Vagina (tissue), 2 donors: ENCODE measurements at regions not wholly inside any gene's neighbourhood (a gene's known extent, or its start where the extent isn't known, plus 50 kb on each side); places are given as distances from the start of the nearest gene placed in this dataset.

ENCODE experiments used
- DNase-seq, 2 donors: peaks; one replicate each; pipeline ENCODE4 v3.0.0-alpha.2; 2017; ENCODE audit errors: extremely low spot score in 2 of 2
- H3K27ac ChIP-seq: fragments of 200-600 bp; sonication (generic); one replicate; pipeline ENCODE4 v1.5.1; 2019
- H3K27me3 ChIP-seq: fragments of 200-600 bp; sonication (generic); one replicate; pipeline ENCODE4 v1.5.1; 2019
- H3K36me3 ChIP-seq, 2 donors: fragments of 200-600 bp; sonication (generic); one replicate each; pipeline ENCODE4 v1.5.1; 2017 to 2019
- H3K4me1 ChIP-seq: fragments of 200-600 bp; sonication (generic); one replicate; pipeline ENCODE4 v1.5.1; 2019
- H3K4me3 ChIP-seq, 2 donors: fragments of 200-600 bp; sonication (generic); 1 replicate in 1 of 2; 2 replicates in 1 of 2; pipeline ENCODE4 v1.5.1; 2016 to 2019
- H3K9me3 ChIP-seq: fragments of 200-600 bp; sonication (generic); one replicate; pipeline ENCODE4 v1.5.1; 2019
- POLR2A ChIP-seq, 2 donors: fragments of 450-650 bp; IDR thresholded peaks; one replicate each; pipeline ENCODE4 v1.6.1; 2017; ENCODE audit warnings: antibody characterized with exemption in 2 of 2, mild to moderate bottlenecking in 2 of 2, moderate library complexity in 2 of 2
- POLR2AphosphoS5 ChIP-seq, 2 donors: sonication (generic); formaldehyde crosslinking; IDR thresholded peaks; one replicate each; pipeline ENCODE4 v1.9.0; 2017; ENCODE audit warnings: antibody characterized with exemption in 2 of 2, mild to moderate bottlenecking in 2 of 2, low read depth in 1 of 2; ENCODE audit not compliant: insufficient read depth in 1 of 2
- intact Hi-C: fragments of 100-400 bp; cut with DNase I; formaldehyde crosslinking; loops from one replicate; pipeline ENCODE4 v1.15.1; 2023
- TF ChIP-seq, protein P1 (sequence below), 3 experiments: fragments of 450-650 bp in 2 of 3; fragments of 200-600 bp in 1 of 3; sonication (generic) in 1 of 3; IDR thresholded peaks; one replicate each; pipeline ENCODE4 v1.5.1; 2017 to 2019; ENCODE audit warnings: antibody characterized with exemption in 3 of 3, mild to moderate bottlenecking in 2 of 3, moderate library complexity in 2 of 3

DNA sequence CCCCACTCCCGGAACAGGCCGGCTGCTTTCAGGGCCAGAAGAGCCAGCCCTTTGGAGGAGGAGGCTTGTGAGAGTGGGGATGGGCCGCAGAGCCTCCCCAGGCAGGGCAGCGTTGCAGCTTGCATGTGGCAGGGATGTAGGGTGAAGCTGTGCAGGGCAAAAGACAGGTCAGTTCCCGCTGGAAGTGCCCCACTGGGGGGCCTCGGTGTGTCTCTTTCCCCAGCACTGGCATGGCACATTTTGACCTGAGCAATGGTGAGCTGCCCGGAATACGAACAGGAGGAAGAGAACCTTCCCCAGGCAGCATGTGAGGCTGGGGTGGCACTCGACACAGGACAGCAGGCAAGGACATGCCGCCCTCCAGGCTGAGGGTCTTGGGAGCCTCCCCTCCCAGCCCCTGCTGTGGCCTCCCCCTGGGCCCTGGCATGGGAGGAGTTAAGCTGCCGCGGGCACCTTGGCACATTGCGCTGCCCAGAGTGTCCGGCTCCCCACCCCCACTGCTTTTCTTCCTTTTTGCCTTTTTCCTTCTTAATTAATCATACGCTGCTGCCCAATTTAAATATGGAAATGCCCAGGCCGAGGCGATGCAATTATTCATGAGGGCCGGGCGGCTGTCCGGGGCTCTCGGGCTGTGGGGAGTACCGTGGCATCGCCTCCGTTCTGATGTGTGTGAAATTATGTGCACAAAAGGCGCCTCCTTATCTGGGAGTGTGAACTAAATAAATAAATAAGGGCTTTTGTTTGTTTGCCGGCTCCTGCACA, 76.0 kb upstream of the WNT7B start:
- Histone ChIP-seq H3K27me3 (no peaks in the 10 kb centered on the region), H3K4me1 (peaks cover 92% of the 10 kb centered on the region), H3K4me3 (peak overlapping the region; percentile 62 to 75), H3K36me3 (no peaks in the 10 kb centered on the region), H3K9me3 (no peaks in the 10 kb centered on the region), H3K27ac (peak overlapping the region; percentile 100)
- no peak for DNase-seq
- intact Hi-C loops, result no loop called here
- TF ChIP-seq POLR2AphosphoS5 (IDR thresholded peaks at IDR 0.05; ENCODE audit: insufficient read depth in 1 of 2, low read depth in 1 of 2) (peak in 1 of 2 donors; percentile 27), POLR2A (IDR thresholded peaks at IDR 0.05) (no peak)

DNA sequence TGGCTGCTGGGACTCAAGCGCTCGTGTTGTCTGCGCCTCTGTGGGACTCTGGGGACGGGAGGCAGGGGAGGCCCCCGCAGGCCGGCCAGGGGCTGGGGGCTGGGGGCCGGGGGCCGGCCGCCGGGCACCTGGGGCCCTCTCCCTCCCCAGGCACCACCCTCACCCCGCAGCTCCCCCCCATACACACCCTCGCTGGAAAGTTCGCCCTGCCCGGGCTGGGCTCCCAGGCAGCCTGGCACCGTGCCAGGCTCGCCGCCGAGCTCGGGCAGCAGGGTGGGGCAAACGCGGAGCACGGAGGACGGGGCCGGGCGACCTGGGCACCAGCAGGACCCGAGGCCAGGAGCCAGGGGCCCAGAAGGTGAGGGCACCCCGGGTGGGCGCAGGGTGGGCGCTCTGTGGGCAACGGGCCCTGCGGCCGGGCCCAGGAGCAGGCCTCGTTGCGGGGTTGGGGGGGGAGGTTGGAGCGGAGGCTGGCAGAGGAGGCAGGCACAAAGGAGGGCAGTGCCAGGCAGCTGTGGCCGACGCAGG, 76.7 kb upstream of the WNT7B start:
- intact Hi-C loops, result no loop called here
- Histone ChIP-seq H3K9me3 (no peaks in the 10 kb centered on the region), H3K4me1 (peaks cover 92% of the 10 kb centered on the region), H3K27me3 (no peaks in the 10 kb centered on the region), H3K36me3 (no peaks in the 10 kb centered on the region), H3K27ac (peak overlapping the region; percentile 100), H3K4me3 (peak overlapping the region; percentile 62 to 75)
- no peak for DNase-seq
- TF ChIP-seq POLR2A (IDR thresholded peaks at IDR 0.05) (no peak), POLR2AphosphoS5 (IDR thresholded peaks at IDR 0.05; ENCODE audit: insufficient read depth in 1 of 2, low read depth in 1 of 2) (peak in 1 of 2 donors; percentile 47)

DNA sequence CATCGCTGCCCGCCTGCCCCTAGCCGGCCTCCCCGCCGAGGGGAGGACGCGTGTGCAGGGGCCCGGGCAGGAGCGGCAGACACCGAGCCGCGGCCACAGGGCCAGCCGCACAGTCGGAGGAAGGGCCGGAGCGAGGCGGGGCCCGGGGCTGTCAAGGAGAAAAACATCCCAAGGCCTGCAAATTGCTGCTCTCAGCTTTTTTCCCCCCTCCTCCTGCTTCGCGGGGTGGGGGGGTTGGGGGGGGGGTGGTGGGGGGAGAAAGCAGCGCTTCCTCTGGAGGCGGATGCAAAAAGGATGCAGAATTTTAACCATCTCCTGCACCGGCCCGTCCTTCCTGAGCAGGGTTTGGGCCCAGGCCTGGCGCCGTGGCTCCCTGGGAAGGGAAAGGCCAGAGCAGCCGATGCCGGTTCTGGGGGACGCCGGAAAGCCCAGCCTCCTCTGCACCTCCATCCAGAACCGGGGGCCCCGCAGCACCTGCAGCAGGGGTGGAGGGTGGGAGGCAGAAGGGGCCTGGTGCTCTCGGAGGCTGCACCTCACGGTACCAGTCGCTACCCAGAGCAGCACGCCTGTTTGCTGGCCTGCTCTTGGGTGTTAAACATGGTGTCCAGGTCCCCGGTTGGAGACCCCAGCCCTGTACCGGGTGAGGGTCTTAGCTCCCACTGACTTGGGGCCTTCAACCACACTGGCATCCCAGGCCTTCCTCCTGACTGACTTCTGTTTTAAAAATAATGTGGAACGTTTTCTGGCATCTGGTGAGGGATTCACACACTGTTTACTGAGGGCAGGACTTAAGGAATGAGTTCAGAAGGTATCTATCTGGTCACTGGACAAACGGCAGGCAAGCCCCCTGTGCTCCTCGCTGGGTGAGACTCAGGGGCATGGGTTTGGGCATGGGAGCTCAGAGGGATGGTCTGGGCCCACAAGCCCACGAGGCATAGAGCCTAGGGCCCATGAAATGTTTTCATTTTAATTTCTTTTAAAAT, 77.4 kb upstream of the WNT7B start:
- peak overlapping the region; percentile 100 for H3K27ac ChIP-seq
- peak in 1 of 2 donors; percentile 23 for TF ChIP-seq POLR2AphosphoS5 (IDR thresholded peaks at IDR 0.05; ENCODE audit: insufficient read depth in 1 of 2, low read depth in 1 of 2)
- TF ChIP-seq, protein P1, sequence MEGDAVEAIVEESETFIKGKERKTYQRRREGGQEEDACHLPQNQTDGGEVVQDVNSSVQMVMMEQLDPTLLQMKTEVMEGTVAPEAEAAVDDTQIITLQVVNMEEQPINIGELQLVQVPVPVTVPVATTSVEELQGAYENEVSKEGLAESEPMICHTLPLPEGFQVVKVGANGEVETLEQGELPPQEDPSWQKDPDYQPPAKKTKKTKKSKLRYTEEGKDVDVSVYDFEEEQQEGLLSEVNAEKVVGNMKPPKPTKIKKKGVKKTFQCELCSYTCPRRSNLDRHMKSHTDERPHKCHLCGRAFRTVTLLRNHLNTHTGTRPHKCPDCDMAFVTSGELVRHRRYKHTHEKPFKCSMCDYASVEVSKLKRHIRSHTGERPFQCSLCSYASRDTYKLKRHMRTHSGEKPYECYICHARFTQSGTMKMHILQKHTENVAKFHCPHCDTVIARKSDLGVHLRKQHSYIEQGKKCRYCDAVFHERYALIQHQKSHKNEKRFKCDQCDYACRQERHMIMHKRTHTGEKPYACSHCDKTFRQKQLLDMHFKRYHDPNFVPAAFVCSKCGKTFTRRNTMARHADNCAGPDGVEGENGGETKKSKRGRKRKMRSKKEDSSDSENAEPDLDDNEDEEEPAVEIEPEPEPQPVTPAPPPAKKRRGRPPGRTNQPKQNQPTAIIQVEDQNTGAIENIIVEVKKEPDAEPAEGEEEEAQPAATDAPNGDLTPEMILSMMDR (IDR thresholded peaks at IDR 0.05), result no peak
- TF ChIP-seq POLR2A (IDR thresholded peaks at IDR 0.05), result peak in 1 of 2 donors; percentile 53
- intact Hi-C loops, result no loop called here
- H3K36me3 ChIP-seq, result no peaks in the 10 kb centered on the region
- no peak for DNase-seq
- peaks cover 92% of the 10 kb centered on the region for H3K4me1 ChIP-seq
- no peaks in the 10 kb centered on the region for H3K9me3 ChIP-seq
- H3K27me3 ChIP-seq, result no peaks in the 10 kb centered on the region
- H3K4me3 ChIP-seq, result peak overlapping the region; percentile 62 to 75

DNA sequence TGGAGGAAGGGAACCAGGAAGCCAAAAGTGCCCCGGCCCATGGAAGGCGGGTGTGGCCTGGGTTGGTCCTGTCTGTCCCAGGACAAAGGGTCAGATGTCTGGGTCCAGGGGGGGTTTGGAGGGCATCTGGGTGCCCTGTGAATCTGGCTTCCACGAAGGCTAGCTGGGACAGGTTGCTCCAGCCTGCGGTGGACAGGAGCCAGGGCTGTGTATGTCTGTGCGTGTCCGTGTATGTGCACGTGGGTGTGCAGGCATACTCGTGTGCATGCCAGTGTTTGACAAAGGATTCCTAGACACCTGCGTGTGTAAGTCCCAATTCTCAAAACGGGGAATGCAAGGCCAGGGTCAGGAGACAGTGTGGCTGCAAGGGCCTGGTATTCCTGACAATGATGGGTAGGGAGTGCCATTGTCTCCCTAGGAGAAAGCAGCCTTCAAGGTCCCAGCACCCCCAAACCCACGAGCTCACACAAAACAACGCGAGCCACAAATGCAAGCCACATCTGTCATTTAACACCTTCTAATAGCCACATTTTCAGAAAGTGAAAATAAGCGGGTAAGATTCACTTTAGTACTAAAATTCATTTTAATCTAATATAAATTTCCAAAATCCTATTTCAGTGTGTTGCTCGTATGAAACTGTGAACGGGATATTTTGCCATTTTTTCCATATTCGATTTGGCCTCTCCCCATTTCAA, 78.4 kb upstream of the WNT7B start:
- H3K4me1 ChIP-seq, result peaks cover 92% of the 10 kb centered on the region
- no peak for DNase-seq

DNA sequence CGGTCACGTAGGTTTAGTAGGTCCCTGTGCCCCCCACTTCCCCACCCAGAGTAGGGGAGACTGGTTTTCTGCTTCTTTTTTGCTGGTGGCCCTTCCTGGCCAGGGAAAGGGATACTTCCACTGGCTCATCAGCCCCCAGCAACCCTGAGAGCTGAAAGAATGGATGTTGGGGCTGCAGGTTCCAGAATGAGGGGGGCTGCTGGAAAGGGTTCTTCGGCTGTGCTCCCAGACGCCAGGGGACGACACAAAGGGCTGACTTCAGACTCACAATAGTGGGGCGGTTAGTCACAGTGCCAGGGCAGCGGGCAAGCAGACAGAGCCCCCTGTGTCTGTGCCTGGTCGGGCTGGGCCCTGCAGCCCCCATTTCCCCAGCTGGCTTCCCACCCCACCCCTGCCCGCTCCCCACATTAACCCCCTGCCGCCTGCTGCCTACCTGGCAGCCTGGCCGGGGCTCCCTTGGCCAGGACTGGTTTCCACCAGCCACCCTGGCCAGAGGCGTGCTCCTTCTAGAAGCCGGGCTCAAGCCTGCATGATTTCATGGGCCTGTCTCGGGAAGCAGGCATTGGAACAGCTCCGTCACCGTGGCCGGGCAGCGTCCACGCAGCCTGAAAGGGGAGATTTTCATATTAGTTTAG, 79.1 kb upstream of the WNT7B start:
- Histone ChIP-seq H3K36me3 (no peaks in the 10 kb centered on the region), H3K4me3 (peak overlapping the region; percentile 62 to 75), H3K4me1 (peaks cover 92% of the 10 kb centered on the region), H3K27me3 (no peaks in the 10 kb centered on the region), H3K9me3 (no peaks in the 10 kb centered on the region), H3K27ac (peak overlapping the region; percentile 100)
- DNase-seq, result no peak
- TF ChIP-seq POLR2A (IDR thresholded peaks at IDR 0.05), result no peak
- TF ChIP-seq POLR2AphosphoS5 (IDR thresholded peaks at IDR 0.05; ENCODE audit: insufficient read depth in 1 of 2, low read depth in 1 of 2), result peak in 1 of 2 donors; percentile 31
- intact Hi-C loops, result no loop called here

More for the DNA sequence above, 78.4 kb upstream of the WNT7B start:
- peak overlapping the region; percentile 100 for H3K27ac ChIP-seq
- H3K4me3 ChIP-seq, result peak overlapping the region; percentile 62 to 75
- no peaks in the 10 kb centered on the region for H3K36me3 ChIP-seq
- no peaks in the 10 kb centered on the region for H3K9me3 ChIP-seq
- no peaks in the 10 kb centered on the region for H3K27me3 ChIP-seq
- TF ChIP-seq POLR2A (IDR thresholded peaks at IDR 0.05), result no peak
- peak in 1 of 2 donors; percentile 28 for TF ChIP-seq POLR2AphosphoS5 (IDR thresholded peaks at IDR 0.05; ENCODE audit: insufficient read depth in 1 of 2, low read depth in 1 of 2)
- intact Hi-C loops, result no loop called here

DNA sequence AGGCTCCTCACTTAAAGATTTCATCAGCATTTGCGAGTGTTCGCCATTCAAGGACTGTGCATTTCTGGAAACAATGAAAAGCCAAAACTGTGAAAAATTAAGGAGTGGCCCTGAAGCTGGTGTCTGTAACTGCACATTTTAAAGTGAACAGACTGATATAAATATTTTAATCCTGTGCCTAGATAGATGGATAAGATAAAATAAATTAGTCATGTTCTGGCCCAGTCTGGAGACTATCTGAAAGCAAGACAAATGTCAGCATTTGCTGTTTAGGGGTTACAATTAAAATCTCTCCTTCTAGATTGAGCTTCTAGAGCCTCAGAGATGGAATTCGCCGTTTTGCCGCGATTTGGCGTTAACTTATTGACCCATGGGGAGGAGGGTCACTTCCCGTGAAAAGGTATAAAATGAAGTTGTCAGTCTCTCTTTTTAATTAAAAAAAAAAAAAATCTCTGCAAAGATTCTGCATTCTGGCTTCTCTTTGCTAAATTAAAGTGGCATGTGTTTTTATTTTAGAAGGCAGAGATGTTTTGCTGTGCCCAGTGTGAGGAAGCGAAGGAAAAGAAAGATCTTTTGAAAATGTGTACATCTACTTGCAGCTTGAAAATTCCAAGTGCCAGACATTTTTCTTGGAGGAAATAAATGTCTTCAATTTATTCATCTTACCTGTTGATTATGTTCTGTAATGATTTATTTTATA, 79.7 kb upstream of the WNT7B start:
- no peaks in the 10 kb centered on the region for H3K27me3 ChIP-seq
- H3K36me3 ChIP-seq, result no peaks in the 10 kb centered on the region
- H3K27ac ChIP-seq, result peak overlapping the region; percentile 100
- no peaks in the 10 kb centered on the region for H3K9me3 ChIP-seq
- no peak for DNase-seq
- intact Hi-C loops, result no loop called here
- peaks cover 86% of the 10 kb centered on the region for H3K4me1 ChIP-seq
- TF ChIP-seq, protein P1 (IDR thresholded peaks at IDR 0.05), result no peak
- TF ChIP-seq POLR2A (IDR thresholded peaks at IDR 0.05), result no peak
- no peak for TF ChIP-seq POLR2AphosphoS5 (IDR thresholded peaks at IDR 0.05; ENCODE audit: insufficient read depth in 1 of 2, low read depth in 1 of 2)
- H3K4me3 ChIP-seq, result peak overlapping the region; percentile 62 to 75
